HG03066 (cell line): ENCODE measurements at regions not wholly inside any gene's neighbourhood (a gene's known extent, or its start where the extent isn't known, plus 50 kb on each side); places are given as distances from the start of the nearest gene placed in this dataset.
"Not testable (repeated sequence)": the region's sequence is repeated elsewhere in the genome, so short reads cannot be mapped to it uniquely, and the experiment has no call there.

Source experiments
- ATAC-seq: cut with Tn5 transposase; IDR thresholded peaks from one replicate; pipeline ENCODE4 v1.9.1; 2021; ENCODE audit warnings: low read depth; ENCODE audit not compliant: unreplicated experiment

GRCh38 chr7:49643736-49644135, 129.7 kb upstream of the VWC2 start:
- ATAC-seq, result no peak

- no peak for ATAC-seq
Measured at GRCh38 chr7:49644396-49645166, 128.9 kb upstream of the VWC2 start.

GRCh38 chr7:49645296-49645695, 128.1 kb upstream of the VWC2 start:
- no peak for ATAC-seq

GRCh38 chr7:49660170-49660783, 113.2 kb upstream of the VWC2 start:
- ATAC-seq, result no peak

- ATAC-seq, result no peak
Measured at GRCh38 chr7:49660976-49661375, 112.5 kb upstream of the VWC2 start.

GRCh38 chr7:49665963-49666362, 107.5 kb upstream of the VWC2 start:
- not testable (repeated sequence) for ATAC-seq

GRCh38 chr7:49666764-49667163, 106.7 kb upstream of the VWC2 start:
- ATAC-seq, result no peak

- no peak for ATAC-seq
Measured at GRCh38 chr7:49669285-49669684, 104.2 kb upstream of the VWC2 start.

- ATAC-seq, result no peak
Measured at GRCh38 chr7:49669692-49670260, 103.7 kb upstream of the VWC2 start.

- ATAC-seq, result no peak
Measured at GRCh38 chr7:49670991-49671390, 102.4 kb upstream of the VWC2 start.

GRCh38 chr7:49692516-49692915, 80.9 kb upstream of the VWC2 start:
- no peak for ATAC-seq

- ATAC-seq, result no peak
Measured at GRCh38 chr7:49695971-49696370, 77.5 kb upstream of the VWC2 start.

- ATAC-seq, result no peak
Measured at GRCh38 chr7:49700841-49701240, 72.6 kb upstream of the VWC2 start.

GRCh38 chr7:49702099-49702498, 71.3 kb upstream of the VWC2 start:
- no peak for ATAC-seq

GRCh38 chr7:49703337-49703736, 70.1 kb upstream of the VWC2 start:
- ATAC-seq, result no peak

GRCh38 chr7:49703881-49704280, 69.6 kb upstream of the VWC2 start:
- no peak for ATAC-seq

GRCh38 chr7:49706106-49706505, 67.3 kb upstream of the VWC2 start:
- ATAC-seq, result no peak

GRCh38 chr7:49707891-49708290, 65.5 kb upstream of the VWC2 start:
- ATAC-seq, result no peak

GRCh38 chr7:49708590-49708989, 64.8 kb upstream of the VWC2 start:
- ATAC-seq, result no peak

- not testable (repeated sequence) for ATAC-seq
Measured at GRCh38 chr7:49711072-49711723, 62.2 kb upstream of the VWC2 start.

GRCh38 chr7:49714182-49714581, 59.3 kb upstream of the VWC2 start:
- ATAC-seq, result no peak
